ENCODE measurements at regions not wholly inside any gene's neighbourhood (a gene's known extent, or its start where the extent isn't known, plus 50 kb on each side); places are given as distances from the start of the nearest gene placed in this dataset.

- DNase-seq (ENCODE audit: low spot score) = no peak
- TF ChIP-seq, protein P1, sequence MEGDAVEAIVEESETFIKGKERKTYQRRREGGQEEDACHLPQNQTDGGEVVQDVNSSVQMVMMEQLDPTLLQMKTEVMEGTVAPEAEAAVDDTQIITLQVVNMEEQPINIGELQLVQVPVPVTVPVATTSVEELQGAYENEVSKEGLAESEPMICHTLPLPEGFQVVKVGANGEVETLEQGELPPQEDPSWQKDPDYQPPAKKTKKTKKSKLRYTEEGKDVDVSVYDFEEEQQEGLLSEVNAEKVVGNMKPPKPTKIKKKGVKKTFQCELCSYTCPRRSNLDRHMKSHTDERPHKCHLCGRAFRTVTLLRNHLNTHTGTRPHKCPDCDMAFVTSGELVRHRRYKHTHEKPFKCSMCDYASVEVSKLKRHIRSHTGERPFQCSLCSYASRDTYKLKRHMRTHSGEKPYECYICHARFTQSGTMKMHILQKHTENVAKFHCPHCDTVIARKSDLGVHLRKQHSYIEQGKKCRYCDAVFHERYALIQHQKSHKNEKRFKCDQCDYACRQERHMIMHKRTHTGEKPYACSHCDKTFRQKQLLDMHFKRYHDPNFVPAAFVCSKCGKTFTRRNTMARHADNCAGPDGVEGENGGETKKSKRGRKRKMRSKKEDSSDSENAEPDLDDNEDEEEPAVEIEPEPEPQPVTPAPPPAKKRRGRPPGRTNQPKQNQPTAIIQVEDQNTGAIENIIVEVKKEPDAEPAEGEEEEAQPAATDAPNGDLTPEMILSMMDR (IDR thresholded peaks at IDR 0.05; ENCODE audit: extremely low read depth, missing control alignments) = no peak
Measured at GRCh38 chr14:49425921-49426320, 160.3 kb downstream of the RPS29 start.

GRCh38 chr14:49424436-49425331 lies 161.5 kb downstream of the RPS29 start:
- TF ChIP-seq, protein P1 (IDR thresholded peaks at IDR 0.05; ENCODE audit: extremely low read depth, missing control alignments) = no peak
- no peak for DNase-seq (ENCODE audit: low spot score)

- DNase-seq (ENCODE audit: low spot score) = no peak
Measured at GRCh38 chr14:49420201-49420600, 166.0 kb downstream of the RPS29 start.

GRCh38 chr14:49418789-49419188 lies 167.4 kb downstream of the RPS29 start:
- no peak for DNase-seq (ENCODE audit: low spot score)
- TF ChIP-seq, protein P1 (IDR thresholded peaks at IDR 0.05; ENCODE audit: extremely low read depth, missing control alignments) = no peak

More at GRCh38 chr14:49420201-49420600, 166.0 kb downstream of the RPS29 start:
- TF ChIP-seq, protein P1 (IDR thresholded peaks at IDR 0.05; ENCODE audit: extremely low read depth, missing control alignments) = no peak

DNA sequence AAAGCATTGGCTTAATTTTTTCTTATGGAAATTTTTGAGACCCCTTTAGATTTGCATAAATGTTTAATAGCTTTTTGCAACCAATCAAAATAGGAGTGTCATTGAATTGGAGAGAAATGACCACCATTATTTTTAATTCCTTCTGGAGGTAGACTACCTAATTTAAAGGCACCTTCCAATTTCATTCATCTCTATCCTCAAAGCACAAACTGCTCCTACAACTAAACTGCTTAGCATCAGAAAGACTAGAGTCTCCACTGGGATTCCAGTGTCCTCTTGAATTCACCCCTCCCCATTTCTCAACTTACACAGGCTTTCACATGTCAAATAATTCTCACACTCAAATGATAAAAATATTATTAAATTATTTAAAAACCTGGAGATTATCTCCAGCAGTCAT lies 168.4 kb downstream of the RPS29 start:
- no peak for DNase-seq (ENCODE audit: low spot score)
- TF ChIP-seq, protein P1 (IDR thresholded peaks at IDR 0.05; ENCODE audit: extremely low read depth, missing control alignments) = no peak

GRCh38 chr14:49408187-49408933 lies 177.8 kb downstream of the RPS29 start:
- DNase-seq (ENCODE audit: low spot score) = no peak
- TF ChIP-seq, protein P1 (IDR thresholded peaks at IDR 0.05; ENCODE audit: extremely low read depth, missing control alignments) = no peak

GRCh38 chr14:49405291-49405690 lies 180.9 kb downstream of the RPS29 start:
- no peak for DNase-seq (ENCODE audit: low spot score)
- TF ChIP-seq, protein P1 (IDR thresholded peaks at IDR 0.05; ENCODE audit: extremely low read depth, missing control alignments) = no peak

Data from GM20000 (cell line).